ENCODE measurements at regions not wholly inside any gene's neighbourhood (a gene's known extent, or its start where the extent isn't known, plus 50 kb on each side); places are given as distances from the start of the nearest gene placed in this dataset.
"Not testable (repeated sequence)": the region's sequence is repeated elsewhere in the genome, so short reads cannot be mapped to it uniquely, and the experiment has no call there.

- intact Hi-C loops (cut with DNase I) = no loop called here
- ATAC-seq (no peak), DNase-seq (no peak), FAIRE-seq (no peak)
- H3K36me3 ChIP-seq = no peaks in the 10 kb centered on the region
- H3K4me1 ChIP-seq = no peaks in the 10 kb centered on the region
- no peak for TF ChIP-seq CTCF (IDR thresholded peaks at IDR 0.05)
- H3K27ac ChIP-seq = no peak overlapping the region
- H3K9me3 ChIP-seq = no peaks in the 10 kb centered on the region
- no peaks in the 10 kb centered on the region for H3K27me3 ChIP-seq
- no peak overlapping the region for H3K4me3 ChIP-seq
Observed at GRCh38 chr7:124251636-124252035, 218.8 kb upstream of the TMEM229A start.

- ATAC-seq = no peak
- Histone ChIP-seq H3K36me3 (no peaks in the 10 kb centered on the region), H3K27me3 (no peaks in the 10 kb centered on the region), H3K4me1 (no peaks in the 10 kb centered on the region), H3K4me3 (no peak overlapping the region), H3K9me3 (no peaks in the 10 kb centered on the region), H3K27ac (no peak overlapping the region)
- no peak for DNase-seq
- TF ChIP-seq CTCF (IDR thresholded peaks at IDR 0.05) = no peak
- intact Hi-C loops (cut with DNase I) = no loop called here
- 48 to 57% methylated on average over 5 of the region's 5 CpGs for WGBS, 2 donors
- no peak for FAIRE-seq
Observed at GRCh38 chr7:124250297-124251034, 217.6 kb upstream of the TMEM229A start.

GRCh38 chr7:124247691-124248090 is 214.8 kb upstream of the TMEM229A start:
- intact Hi-C loops (cut with DNase I) = no loop called here
- H3K9me3 ChIP-seq = no peaks in the 10 kb centered on the region
- TF ChIP-seq CTCF (IDR thresholded peaks at IDR 0.05) = no peak
- H3K27ac ChIP-seq = no peak overlapping the region
- WGBS, 2 donors = 18 to 26% methylated on average over 2 of the region's 2 CpGs
- no peaks in the 10 kb centered on the region for H3K27me3 ChIP-seq
- no peak overlapping the region for H3K4me3 ChIP-seq
- H3K36me3 ChIP-seq = no peaks in the 10 kb centered on the region
- ATAC-seq = no peak
- H3K4me1 ChIP-seq = no peaks in the 10 kb centered on the region
- FAIRE-seq = no peak
- DNase-seq = no peak

- TF ChIP-seq CTCF (IDR thresholded peaks at IDR 0.05) = no peak
- Histone ChIP-seq H3K27ac (no peak overlapping the region), H3K4me3 (no peak overlapping the region), H3K4me1 (no peaks in the 10 kb centered on the region), H3K9me3 (no peaks in the 10 kb centered on the region), H3K36me3 (no peaks in the 10 kb centered on the region), H3K27me3 (no peaks in the 10 kb centered on the region)
- intact Hi-C loops (cut with DNase I) = no loop called here
- 62 to 63% methylated on average over 2 of the region's 2 CpGs for WGBS, 2 donors
- DNase-seq (no peak), ATAC-seq (no peak), FAIRE-seq (no peak)
Observed at GRCh38 chr7:124246262-124246863, 213.5 kb upstream of the TMEM229A start.

- H3K4me3 ChIP-seq; H3K9me3 ChIP-seq; ATAC-seq; H3K36me3 ChIP-seq; FAIRE-seq; H3K27ac ChIP-seq; H3K4me1 ChIP-seq; H3K27me3 ChIP-seq; DNase-seq; intact Hi-C loops (cut with DNase I): not testable (repeated sequence)
Observed at GRCh38 chr7:124244469-124244868, 211.6 kb upstream of the TMEM229A start.

Measured in pancreas (tissue), 10 donors.